ENCODE measurements at regions not wholly inside any gene's neighbourhood (a gene's known extent, or its start where the extent isn't known, plus 50 kb on each side); places are given as distances from the start of the nearest gene placed in this dataset.

GRCh38 chr17:69695646-69696045 lies 281.1 kb downstream of the MAP2K6 start:
- TF ChIP-seq EZH2phosphoT487 (IDR thresholded peaks at IDR 0.05; ENCODE audit: insufficient read depth, low read depth) (no peak), EZH2 (IDR thresholded peaks at IDR 0.05; ENCODE audit: insufficient read depth, poor library complexity, severe bottlenecking) (no peak)

Measured in GM23248 (cell line).